GM12878 (cell line): ENCODE measurements at regions not wholly inside any gene's neighbourhood (a gene's known extent, or its start where the extent isn't known, plus 50 kb on each side); places are given as distances from the start of the nearest gene placed in this dataset.

ENCODE experiments used
- ATAC-seq: fragments of 200-7000 bp; cut with Tn5 transposase; 3 replicates; pipeline ENCODE4 v1.9.1; 2020; ENCODE audit warnings: mild to moderate bottlenecking, moderate library complexity
- BruUV-seq: library from RNA; stranded (reverse); fragments of 400-500 nt; replicated peaks from 2 replicates; lab custom pipeline; 2021; lab: Mats Ljungman, UMichigan
- CTCF ChIA-PET: fragments of 300-600 bp; sonication (Branson Sonifier 250); formaldehyde crosslinking; extraction: SDS; loops from one replicate; lab custom pipeline; 2021; ENCODE audit warnings: inconsistent platforms; lab: Yijun Ruan, JAX
- POLR2A ChIA-PET: fragments of 350-600 bp; formaldehyde crosslinking; extraction: SDS; loops from one replicate; lab custom pipeline; 2021; ENCODE audit warnings: inconsistent platforms; lab: Charles Lee
- RAD21 ChIA-PET: fragments of 300-600 bp; sonication (Branson Sonifier 250); formaldehyde crosslinking; loops from one replicate; lab custom pipeline; 2023; ENCODE audit warnings: antibody characterized with exemption; ENCODE audit not compliant: unreplicated experiment; lab: Charles Lee
- SMC1A ChIA-PET: fragments of 300-600 bp; sonication (Branson Sonifier 250); formaldehyde crosslinking; loops from one replicate; lab custom pipeline; 2023; ENCODE audit not compliant: unreplicated experiment, uncharacterized antibody; lab: Charles Lee
- DNase-seq: peaks from one replicate; pipeline ENCODE4 v3.0.0-alpha.2; 2011; ENCODE audit warnings: low read depth, low spot score
- FAIRE-seq: peaks from 3 replicates; lab custom pipeline; 2011; peaks lifted over from hg19 to GRCh38; lab: Jason Lieb, UNC
- H2AFZ ChIP-seq: 2 replicates; pipeline ENCODE4 v1.6.0; 2011; ENCODE audit warnings: low read depth, low read length, control low read depth; ENCODE audit not compliant: control insufficient read depth
- H3K27ac ChIP-seq: 2 replicates; pipeline ENCODE4 v1.5.1; 2011; ENCODE audit warnings: control low read depth; ENCODE audit not compliant: control insufficient read depth, insufficient read depth
- H3K27me3 ChIP-seq, 2 experiments: replicated peaks in 1 of 2; 2 replicates each; pipeline versions ENCODE4 v1.6.0 to v1.6.1; 2011; ENCODE audit warnings: low read length in 1 of 2; ENCODE audit not compliant: control insufficient read depth in 2 of 2, insufficient read depth in 2 of 2
- H3K36me3 ChIP-seq, 2 experiments: 2 replicates each; pipeline ENCODE4 v1.5.1; 2011; ENCODE audit warnings: low read length in 1 of 2; ENCODE audit not compliant: control insufficient read depth in 2 of 2, insufficient read depth in 2 of 2
- H3K4me1 ChIP-seq: 2 replicates; pipeline ENCODE4 v1.6.1; 2011; ENCODE audit warnings: mild to moderate bottlenecking, low read length, moderate library complexity, mixed read lengths; ENCODE audit not compliant: control insufficient read depth, insufficient read depth
- H3K4me2 ChIP-seq: 2 replicates; pipeline ENCODE4 v1.6.0; 2011; ENCODE audit warnings: control low read depth; ENCODE audit not compliant: control insufficient read depth, insufficient read depth
- H3K4me3 ChIP-seq: fragments of 200-600 bp; sonication (generic); 2 replicates; pipeline ENCODE4 v1.5.1; 2016
- H3K79me2 ChIP-seq: 2 replicates; pipeline ENCODE4 v1.6.0; 2011; ENCODE audit warnings: low read length; ENCODE audit not compliant: control insufficient read depth, insufficient read depth
- H3K9ac ChIP-seq: 2 replicates; pipeline ENCODE4 v1.8.0; 2011; ENCODE audit warnings: low read length, control low read depth, mixed read lengths; ENCODE audit not compliant: control insufficient read depth, insufficient read depth
- H3K9me3 ChIP-seq: replicated peaks from 3 replicates; pipeline ENCODE4 v1.5.1; 2011; ENCODE audit warnings: mild to moderate bottlenecking, low read length; ENCODE audit not compliant: control insufficient read depth, insufficient read depth
- H4K20me1 ChIP-seq: 2 replicates; pipeline ENCODE4 v1.6.0; 2011; ENCODE audit not compliant: control insufficient read depth, insufficient read depth
- BCLAF1 ChIP-seq: fragments of 450-650 bp; IDR thresholded peaks from 2 replicates; pipeline ENCODE4 v1.6.1; 2017; ENCODE audit warnings: antibody characterized with exemption, mild to moderate bottlenecking, moderate library complexity
- ETV6 ChIP-seq, 2 experiments: fragments of 450-650 bp in 1 of 2; IDR thresholded peaks in 1 of 2; conservative IDR thresholded peaks in 1 of 2; 2 replicates each; pipeline ENCODE4 v1.6.1; 2014; ENCODE audit warnings: antibody characterized with exemption in 1 of 2, borderline replicate concordance in 1 of 2, low read depth in 1 of 2, mild to moderate bottlenecking in 1 of 2, moderate library complexity in 1 of 2
- EZH2 ChIP-seq: IDR thresholded peaks from 2 replicates; pipeline ENCODE4 v1.6.1; 2012; ENCODE audit warnings: low read depth, mild to moderate bottlenecking, control low read depth, inconsistent platforms, low read length, borderline replicate concordance; ENCODE audit not compliant: control insufficient read depth
- NR2C1 ChIP-seq: fragments of 450-650 bp; IDR thresholded peaks from 2 replicates; pipeline ENCODE4 v1.6.1; 2017; ENCODE audit warnings: antibody characterized with exemption, mild to moderate bottlenecking, moderate library complexity
- POLR2A ChIP-seq: IDR thresholded peaks from 2 replicates; pipeline ENCODE4 v1.6.1; 2011; ENCODE audit warnings: low read depth, mild to moderate bottlenecking, low read length
- POLR2AphosphoS2 ChIP-seq: IDR thresholded peaks from 2 replicates; pipeline ENCODE4 v1.6.1; 2011; ENCODE audit warnings: low read depth, mild to moderate bottlenecking, low read length, improper control_type of control experiment, moderate library complexity
- TARDBP ChIP-seq: IDR thresholded peaks from 2 replicates; pipeline ENCODE4 v1.6.1; 2016; ENCODE audit warnings: borderline replicate concordance
- WGBS: methylation state at CpG from one replicate; pipeline ENCODE4 v1.1.6; 2016; ENCODE audit warnings: low lambda C conversion rate; ENCODE audit not compliant: insufficient replicate concordance, insufficient coverage; ENCODE audit errors: missing lambda C conversion rate; 5-methylcytosine and 5-hydroxymethylcytosine counted together
- in situ Hi-C: fragments of 300-500 bp; cut with MboI; formaldehyde crosslinking; loops from 9 replicates; pipeline ENCODE4 v1.14.3; 2018; ENCODE audit warnings: mixed read lengths
- intact Hi-C: fragments of 100-400 bp; cut with micrococcal nuclease; formaldehyde crosslinking; loops from one replicate; pipeline ENCODE4 v1.14.2; 2022; ENCODE audit not compliant: unreplicated experiment
- TF ChIP-seq, protein P1 (sequence below): IDR thresholded peaks from 2 replicates; pipeline ENCODE4 v1.6.1; 2011; ENCODE audit warnings: mild to moderate bottlenecking, low read depth, low read length, moderate library complexity; ENCODE audit not compliant: insufficient replicate concordance

DNA sequence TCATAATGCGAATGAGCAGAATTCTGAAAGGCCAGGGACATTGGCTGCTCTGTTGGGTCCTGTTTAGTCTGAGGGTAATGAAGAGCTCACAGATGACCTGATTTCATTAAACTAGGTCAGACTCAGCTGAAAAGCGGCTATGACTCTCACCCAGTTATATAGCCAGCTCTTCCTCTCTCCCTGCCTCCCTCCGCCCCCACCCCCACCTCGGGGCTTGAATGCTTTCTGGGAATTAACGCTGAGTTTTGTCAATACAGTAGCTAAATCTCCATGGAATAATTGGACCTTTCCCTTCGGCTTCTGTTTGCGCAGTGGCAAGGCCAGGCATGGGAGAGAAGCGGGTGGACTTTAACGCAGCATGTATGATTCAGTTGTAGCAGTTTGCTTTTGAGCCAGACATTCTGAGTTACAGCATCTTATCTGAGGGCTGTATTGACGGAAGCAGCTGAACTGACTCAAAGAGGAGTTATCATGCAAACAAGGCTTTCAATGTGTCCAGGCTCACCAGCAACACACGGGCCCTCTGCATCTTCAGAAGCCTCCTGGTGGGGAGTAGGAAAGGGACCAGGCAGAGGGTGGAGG lies 110.6 kb downstream of the MYCN start:
- no peak for TF ChIP-seq POLR2AphosphoS2
- TF ChIP-seq ETV6 (conservative IDR thresholded peaks at IDR 0.05 in 1 of 2, IDR thresholded peaks at IDR 0.05 in 1 of 2; ENCODE audit: borderline replicate concordance in 1 of 2, low read depth in 1 of 2): no peak
- TF ChIP-seq POLR2A: no peak
- no peak for TF ChIP-seq TARDBP
- TF ChIP-seq EZH2: no peak
- TF ChIP-seq, protein P1, sequence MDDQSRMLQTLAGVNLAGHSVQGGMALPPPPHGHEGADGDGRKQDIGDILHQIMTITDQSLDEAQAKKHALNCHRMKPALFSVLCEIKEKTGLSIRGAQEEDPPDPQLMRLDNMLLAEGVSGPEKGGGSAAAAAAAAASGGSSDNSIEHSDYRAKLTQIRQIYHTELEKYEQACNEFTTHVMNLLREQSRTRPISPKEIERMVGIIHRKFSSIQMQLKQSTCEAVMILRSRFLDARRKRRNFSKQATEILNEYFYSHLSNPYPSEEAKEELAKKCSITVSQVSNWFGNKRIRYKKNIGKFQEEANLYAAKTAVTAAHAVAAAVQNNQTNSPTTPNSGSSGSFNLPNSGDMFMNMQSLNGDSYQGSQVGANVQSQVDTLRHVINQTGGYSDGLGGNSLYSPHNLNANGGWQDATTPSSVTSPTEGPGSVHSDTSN: no peak
- TF ChIP-seq NR2C1: no peak
- TF ChIP-seq BCLAF1: no peak
- FAIRE-seq: no peak
- CTCF ChIA-PET: no interaction called here
- WGBS: 58% methylated on average over 9 of the region's 11 CpGs
- H3K9me3 ChIP-seq: no peaks in the 10 kb centered on the region
- no peak overlapping the region for H3K27ac ChIP-seq
- H3K36me3 ChIP-seq: no peaks in the 10 kb centered on the region
- SMC1A ChIA-PET: no interaction called here
- in situ Hi-C loops (no loop called here), intact Hi-C loops (no loop called here)
- BruUV-seq: no TSS peak
- H3K9ac ChIP-seq: no peak overlapping the region
- no peak for DNase-seq
- no peak for ATAC-seq
- no peak overlapping the region for H3K4me3 ChIP-seq
- RAD21 ChIA-PET: no interaction called here
- peaks cover 7% of the 10 kb centered on the region for H3K4me1 ChIP-seq
- 0 out of 4 replicates have a peak, but pooled peaks cover 0 to 2% of the 10 kb centered on the region in 2 experiments for H3K27me3 ChIP-seq
- no peak overlapping the region for H3K4me2 ChIP-seq
- H3K79me2 ChIP-seq: no peaks in the 10 kb centered on the region
- H4K20me1 ChIP-seq: no peaks in the 10 kb centered on the region
- no peak overlapping the region for H2AFZ ChIP-seq
- POLR2A ChIA-PET: no interaction called here
